Breast epithelium (tissue), 4 donors: ENCODE measurements at regions not wholly inside any gene's neighbourhood (a gene's known extent, or its start where the extent isn't known, plus 50 kb on each side); places are given as distances from the start of the nearest gene placed in this dataset.
A peak's percentile ranks its signal among the peaks of the same experiment; 100 is the strongest.

Experiments used
- DNase-seq, 2 donors: peaks; one replicate each; pipeline ENCODE4 v3.0.0-alpha.2; 2019; ENCODE audit warnings: low spot score in 2 of 2
- H3K27ac ChIP-seq, 2 donors: fragments of 200-600 bp; sonication (generic) in 1 of 2; one replicate each; pipeline ENCODE4 v1.5.1; 2016 to 2019; ENCODE audit warnings: mild to moderate bottlenecking in 1 of 2
- H3K27me3 ChIP-seq, 2 donors: fragments of 200-600 bp; sonication (generic) in 1 of 2; one replicate each; pipeline versions ENCODE4 v1.5.1 to v1.6.0; 2017 to 2019; ENCODE audit warnings: control low read depth in 1 of 2, mild to moderate bottlenecking in 1 of 2
- H3K36me3 ChIP-seq: fragments of 200-600 bp; one replicate; pipeline ENCODE4 v1.5.1; 2019
- H3K4me1 ChIP-seq, 2 donors: fragments of 200-600 bp; sonication (generic); one replicate each; pipeline ENCODE4 v1.5.1; 2016 to 2019; ENCODE audit warnings: control low read depth in 1 of 2
- H3K4me3 ChIP-seq, 3 donors: fragments of 200-600 bp; sonication (generic); 1 replicate in 2 of 3; 2 replicates in 1 of 3; pipeline ENCODE4 v1.5.1; 2016 to 2019; ENCODE audit warnings: mild to moderate bottlenecking in 3 of 3, moderate library complexity in 2 of 3
- H3K9me3 ChIP-seq, 2 donors: fragments of 200-600 bp; sonication (generic) in 1 of 2; one replicate each; pipeline ENCODE4 v1.5.1; 2016 to 2019; ENCODE audit warnings: control low read depth in 1 of 2
- POLR2A ChIP-seq: fragments of 450-650 bp; IDR thresholded peaks from one replicate; pipeline ENCODE4 v1.6.1; 2016; ENCODE audit warnings: antibody characterized with exemption, mild to moderate bottlenecking, moderate library complexity
- POLR2AphosphoS5 ChIP-seq, 3 donors: sonication (generic); formaldehyde crosslinking; IDR thresholded peaks; one replicate each; pipeline ENCODE4 v1.6.1; 2017; ENCODE audit warnings: antibody characterized with exemption in 3 of 3
- intact Hi-C: fragments of 100-400 bp; cut with DNase I; formaldehyde crosslinking; loops from one replicate; pipeline ENCODE4 v1.15.1; 2023; ENCODE audit warnings: low total_unique reads
- TF ChIP-seq, protein P1 (sequence below), 3 donors: fragments of 450-650 bp; IDR thresholded peaks; one replicate each; pipeline ENCODE4 v1.5.1; 2016 to 2017; ENCODE audit warnings: antibody characterized with exemption in 3 of 3, mild to moderate bottlenecking in 3 of 3, moderate library complexity in 3 of 3

GRCh38 chr1:55703726-55704363 is 488.7 kb upstream of the USP24 start:
- TF ChIP-seq POLR2A (no peak), POLR2AphosphoS5 (IDR thresholded peaks at IDR 0.05) (no peak)
- TF ChIP-seq, protein P1, sequence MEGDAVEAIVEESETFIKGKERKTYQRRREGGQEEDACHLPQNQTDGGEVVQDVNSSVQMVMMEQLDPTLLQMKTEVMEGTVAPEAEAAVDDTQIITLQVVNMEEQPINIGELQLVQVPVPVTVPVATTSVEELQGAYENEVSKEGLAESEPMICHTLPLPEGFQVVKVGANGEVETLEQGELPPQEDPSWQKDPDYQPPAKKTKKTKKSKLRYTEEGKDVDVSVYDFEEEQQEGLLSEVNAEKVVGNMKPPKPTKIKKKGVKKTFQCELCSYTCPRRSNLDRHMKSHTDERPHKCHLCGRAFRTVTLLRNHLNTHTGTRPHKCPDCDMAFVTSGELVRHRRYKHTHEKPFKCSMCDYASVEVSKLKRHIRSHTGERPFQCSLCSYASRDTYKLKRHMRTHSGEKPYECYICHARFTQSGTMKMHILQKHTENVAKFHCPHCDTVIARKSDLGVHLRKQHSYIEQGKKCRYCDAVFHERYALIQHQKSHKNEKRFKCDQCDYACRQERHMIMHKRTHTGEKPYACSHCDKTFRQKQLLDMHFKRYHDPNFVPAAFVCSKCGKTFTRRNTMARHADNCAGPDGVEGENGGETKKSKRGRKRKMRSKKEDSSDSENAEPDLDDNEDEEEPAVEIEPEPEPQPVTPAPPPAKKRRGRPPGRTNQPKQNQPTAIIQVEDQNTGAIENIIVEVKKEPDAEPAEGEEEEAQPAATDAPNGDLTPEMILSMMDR (IDR thresholded peaks at IDR 0.05) = no peak
- H3K36me3 ChIP-seq = no peaks in the 10 kb centered on the region
- H3K4me1 ChIP-seq = no peaks in the 10 kb centered on the region
- no peaks in the 10 kb centered on the region for H3K27me3 ChIP-seq
- no peak overlapping the region for H3K27ac ChIP-seq
- intact Hi-C loops = no loop called here
- no peaks in the 10 kb centered on the region for H3K9me3 ChIP-seq
- DNase-seq = no peak
- no peak overlapping the region for H3K4me3 ChIP-seq

DNA sequence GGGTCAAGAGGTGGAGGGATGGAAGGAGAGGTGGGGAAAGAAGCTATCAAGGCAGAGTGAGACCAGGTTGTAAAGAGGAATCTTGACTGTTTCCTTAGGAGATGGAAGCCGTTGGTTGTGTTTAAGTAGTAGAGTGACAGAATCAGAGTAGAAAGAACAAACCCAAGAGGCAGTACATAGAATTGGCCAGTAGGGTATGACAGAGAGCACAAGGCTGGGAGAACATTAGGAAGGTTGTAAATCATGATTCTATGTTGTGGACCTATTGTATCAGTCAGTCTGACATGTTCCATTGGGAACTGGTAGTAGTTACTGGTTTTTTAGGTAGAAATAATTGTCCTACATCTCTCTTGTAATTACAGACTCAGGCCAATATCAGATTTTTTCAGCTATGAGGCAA is 486.9 kb upstream of the USP24 start:
- TF ChIP-seq POLR2AphosphoS5 (IDR thresholded peaks at IDR 0.05) (no peak), POLR2A (no peak)
- TF ChIP-seq, protein P1 (IDR thresholded peaks at IDR 0.05) = peak in 2 of 3 donors; percentile 44 to 51

DNA sequence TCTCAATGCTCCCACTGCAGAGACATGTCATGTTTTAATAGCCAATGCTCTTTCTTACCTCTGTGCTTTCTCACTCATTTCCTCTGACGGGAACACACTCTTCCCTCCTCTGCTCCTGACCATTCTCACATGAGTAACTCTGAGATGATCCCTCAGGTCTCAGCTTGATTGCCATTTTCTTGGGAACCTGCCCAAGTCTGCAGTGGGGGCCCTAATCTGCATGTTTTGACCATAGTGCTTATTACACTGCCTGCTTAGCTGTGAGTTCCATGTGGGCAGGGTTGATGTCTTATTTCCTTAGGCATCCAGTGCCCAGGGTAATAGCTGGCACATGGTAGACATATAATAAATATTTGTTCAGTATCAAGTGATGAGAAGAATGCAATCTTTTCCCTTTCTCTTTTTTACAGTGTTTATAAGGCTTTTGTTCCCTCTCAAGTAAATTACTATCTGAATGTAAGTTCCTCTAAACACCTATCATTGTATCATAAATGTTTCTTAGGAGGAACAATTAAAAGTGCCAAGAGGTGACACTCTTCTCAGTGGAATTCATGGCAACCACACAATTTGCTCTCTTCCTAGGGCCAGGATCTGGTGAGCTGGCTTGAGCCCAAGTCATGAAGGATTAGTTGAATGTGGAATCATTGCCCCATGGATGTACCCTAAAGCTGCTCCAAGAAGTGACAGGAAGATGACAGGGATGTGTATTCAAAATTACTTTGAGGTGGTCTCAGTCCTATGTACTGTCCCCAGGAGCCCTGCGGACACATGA is 485.4 kb upstream of the USP24 start:
- intact Hi-C loops = no loop called here
- Histone ChIP-seq H3K4me3 (no peak overlapping the region), H3K27ac (no peak overlapping the region), H3K27me3 (no peaks in the 10 kb centered on the region), H3K4me1 (no peaks in the 10 kb centered on the region), H3K36me3 (no peaks in the 10 kb centered on the region), H3K9me3 (no peaks in the 10 kb centered on the region)
- no peak for TF ChIP-seq POLR2AphosphoS5 (IDR thresholded peaks at IDR 0.05)
- TF ChIP-seq, protein P1 (IDR thresholded peaks at IDR 0.05) = no peak
- DNase-seq = no peak

More for the DNA sequence above, 486.9 kb upstream of the USP24 start:
- no peaks in the 10 kb centered on the region for H3K9me3 ChIP-seq
- no peaks in the 10 kb centered on the region for H3K27me3 ChIP-seq
- H3K27ac ChIP-seq = no peak overlapping the region
- intact Hi-C loops = no loop called here
- H3K4me3 ChIP-seq = no peak overlapping the region
- DNase-seq = no peak
- no peaks in the 10 kb centered on the region for H3K4me1 ChIP-seq
- no peaks in the 10 kb centered on the region for H3K36me3 ChIP-seq

GRCh38 chr1:55699228-55699627 is 484.1 kb upstream of the USP24 start:
- TF ChIP-seq, protein P1 (IDR thresholded peaks at IDR 0.05) = no peak
- TF ChIP-seq POLR2AphosphoS5 (IDR thresholded peaks at IDR 0.05) (no peak), POLR2A (no peak)
- Histone ChIP-seq H3K27ac (no peak overlapping the region), H3K4me1 (no peaks in the 10 kb centered on the region), H3K36me3 (no peaks in the 10 kb centered on the region), H3K4me3 (no peak overlapping the region), H3K9me3 (no peaks in the 10 kb centered on the region), H3K27me3 (no peaks in the 10 kb centered on the region)
- intact Hi-C loops = no loop called here
- DNase-seq = no peak

DNA sequence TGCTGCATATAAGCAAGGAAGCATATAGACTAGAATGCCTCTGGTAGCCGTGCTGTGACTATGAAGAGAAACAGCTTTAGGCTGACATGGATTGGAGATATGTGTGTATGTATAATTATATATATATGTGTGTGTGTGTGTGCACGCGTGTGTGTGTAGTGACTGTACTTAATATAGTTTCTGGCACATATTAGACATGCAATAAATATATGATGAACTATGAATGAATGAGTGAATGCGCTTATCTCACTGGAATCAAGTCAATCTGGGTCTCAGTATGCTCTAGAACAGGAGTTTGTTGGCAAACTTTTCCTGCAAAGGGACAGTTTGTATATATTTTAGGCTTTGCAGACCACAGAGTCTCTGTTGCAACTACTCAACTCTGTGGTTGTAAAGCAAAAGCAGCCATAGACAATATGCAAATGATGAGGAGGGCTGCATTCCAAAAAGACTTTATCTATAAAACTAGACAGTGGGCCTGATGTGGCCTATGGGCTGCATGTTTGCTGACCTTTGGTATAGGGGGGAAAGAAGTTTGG is 482.9 kb upstream of the USP24 start:
- Histone ChIP-seq H3K36me3 (no peaks in the 10 kb centered on the region), H3K4me1 (no peaks in the 10 kb centered on the region), H3K9me3 (no peaks in the 10 kb centered on the region), H3K27me3 (no peaks in the 10 kb centered on the region), H3K4me3 (no peak overlapping the region), H3K27ac (no peak overlapping the region)
- DNase-seq = no peak
- intact Hi-C loops = no loop called here
- TF ChIP-seq, protein P1 (IDR thresholded peaks at IDR 0.05) = no peak
- TF ChIP-seq POLR2A = no peak
- TF ChIP-seq POLR2AphosphoS5 (IDR thresholded peaks at IDR 0.05) = no peak
